ENCODE measurements at regions not wholly inside any gene's neighbourhood (a gene's known extent, or its start where the extent isn't known, plus 50 kb on each side); places are given as distances from the start of the nearest gene placed in this dataset.

DNA sequence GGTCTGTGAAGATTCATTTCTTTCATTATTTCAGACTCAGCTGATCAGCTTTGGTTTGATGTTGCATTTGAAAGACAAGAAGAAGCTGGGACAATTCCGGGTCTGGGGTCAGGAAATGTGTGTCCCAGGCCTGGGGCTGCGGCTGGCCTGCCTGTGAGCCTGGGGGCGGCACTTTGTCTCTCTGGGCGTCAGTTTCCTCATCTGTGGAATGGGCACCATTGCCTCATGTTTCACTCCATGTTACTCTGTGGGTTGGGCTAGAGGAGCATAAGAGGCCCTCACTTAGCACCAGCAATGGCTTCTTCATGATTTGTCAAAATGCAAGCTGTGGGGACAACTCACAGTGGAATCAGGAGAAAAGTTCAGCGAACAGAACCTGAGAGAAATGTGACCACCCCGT is 570.1 kb downstream of the VRK1 start:
- no peak for DNase-seq

DNA sequence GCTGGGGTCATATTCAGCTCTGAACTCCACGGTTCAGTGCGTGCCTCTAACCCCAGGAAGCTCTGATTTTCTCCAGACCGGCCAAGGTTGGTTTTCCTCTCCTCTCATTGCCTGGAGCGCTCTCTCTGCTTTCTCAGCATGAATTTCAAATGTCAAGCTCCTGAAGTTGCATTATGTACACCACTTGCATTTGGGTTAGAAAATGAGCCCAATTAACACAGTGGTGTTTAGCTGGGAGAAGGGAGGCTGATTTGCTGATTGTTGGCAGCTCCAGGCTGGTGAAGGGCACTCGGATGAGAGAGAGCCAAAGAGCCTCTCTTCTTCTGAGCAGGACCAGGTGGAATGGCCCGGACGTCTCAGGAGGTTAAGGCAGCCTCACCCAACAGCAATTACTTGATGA is 570.9 kb downstream of the VRK1 start:
- no peak for DNase-seq

DNA sequence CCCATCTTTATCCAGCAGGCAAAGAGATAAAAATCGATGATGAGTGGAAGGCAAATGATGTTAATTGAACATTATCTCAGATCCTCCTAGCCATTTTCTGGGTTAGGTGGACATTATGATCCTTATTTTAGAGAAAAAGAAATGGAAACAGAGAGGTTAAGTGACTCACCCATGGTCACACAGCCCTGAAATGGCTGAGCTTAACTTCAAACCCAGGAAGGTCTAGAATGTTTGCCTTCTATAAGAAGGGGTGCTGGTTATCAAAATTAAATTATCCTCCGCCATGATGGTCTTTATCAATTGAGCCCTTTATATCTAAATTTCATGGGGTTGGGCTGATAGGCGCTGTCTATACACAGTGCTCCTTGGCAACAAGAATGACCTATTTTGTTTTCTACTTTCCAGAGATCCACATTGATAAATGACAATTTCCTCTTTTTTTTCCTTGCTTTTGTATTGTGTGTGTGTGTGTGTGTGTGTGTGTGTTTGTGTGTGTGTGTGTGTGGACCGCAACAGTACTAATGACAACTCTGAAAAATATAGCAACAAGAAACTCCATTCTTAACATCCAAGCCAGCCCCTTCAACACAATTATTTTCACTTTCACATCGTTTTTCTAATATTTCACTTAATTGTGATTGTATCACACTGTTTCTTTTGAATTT is 571.9 kb downstream of the VRK1 start:
- no peak for DNase-seq

DNA sequence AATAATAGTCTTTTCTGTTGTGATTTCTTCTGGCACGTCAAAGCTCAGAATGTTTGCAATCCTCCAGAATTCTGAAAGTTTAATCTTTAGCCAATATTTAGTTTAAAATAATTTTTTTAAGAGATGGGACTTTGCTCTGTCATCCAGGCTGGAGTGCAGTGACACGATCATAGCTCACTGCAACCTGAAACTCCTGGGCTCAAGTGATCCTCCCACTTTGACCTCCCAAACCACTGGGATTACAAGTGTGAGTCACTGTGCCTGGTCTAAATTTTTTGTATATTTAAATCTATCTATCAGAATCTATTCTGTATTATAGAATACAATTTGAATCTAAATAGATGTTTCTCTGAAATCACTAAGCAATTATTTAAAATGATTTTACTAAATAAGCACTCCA is 572.7 kb downstream of the VRK1 start:
- no peak for DNase-seq

DNA sequence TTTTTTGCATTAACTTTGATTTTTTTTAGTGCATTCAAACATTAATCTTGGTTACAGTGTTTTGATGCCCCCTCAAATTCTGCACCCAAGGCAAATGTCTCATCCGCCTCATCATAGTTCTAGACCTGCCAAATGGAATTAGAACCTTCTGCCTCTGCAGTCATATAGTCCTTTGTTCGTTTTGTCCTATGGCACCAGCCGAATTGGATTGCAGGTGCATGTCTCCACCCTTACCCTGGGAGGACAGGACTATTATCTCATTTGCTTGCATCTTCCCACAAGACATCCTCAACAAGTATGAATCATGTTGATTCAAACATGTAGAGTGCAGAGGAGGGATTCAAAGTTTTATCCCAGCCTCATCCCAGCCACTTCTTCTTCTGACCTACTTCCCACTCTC is 579.1 kb downstream of the VRK1 start:
- no peak for DNase-seq

DNA sequence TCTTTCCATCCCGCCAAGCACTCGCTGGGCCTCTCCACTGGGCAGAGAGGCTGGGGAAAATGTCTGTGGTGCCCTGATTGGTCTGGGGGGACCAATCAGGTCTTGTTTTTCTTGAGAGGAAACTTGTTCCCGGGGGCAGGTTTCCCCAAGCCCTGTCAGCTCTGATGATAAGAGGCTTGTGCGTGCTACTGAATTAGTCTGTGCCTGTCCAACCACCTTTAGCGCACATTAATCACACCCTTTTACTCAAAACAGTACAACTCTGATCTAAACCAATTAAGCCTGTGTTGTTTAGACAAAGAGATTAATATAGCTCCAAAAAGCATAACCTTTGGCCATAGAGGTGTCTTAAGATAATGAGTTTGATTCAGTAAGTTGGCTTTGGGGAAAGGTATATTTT is 580.4 kb downstream of the VRK1 start:
- no peak for DNase-seq

DNA sequence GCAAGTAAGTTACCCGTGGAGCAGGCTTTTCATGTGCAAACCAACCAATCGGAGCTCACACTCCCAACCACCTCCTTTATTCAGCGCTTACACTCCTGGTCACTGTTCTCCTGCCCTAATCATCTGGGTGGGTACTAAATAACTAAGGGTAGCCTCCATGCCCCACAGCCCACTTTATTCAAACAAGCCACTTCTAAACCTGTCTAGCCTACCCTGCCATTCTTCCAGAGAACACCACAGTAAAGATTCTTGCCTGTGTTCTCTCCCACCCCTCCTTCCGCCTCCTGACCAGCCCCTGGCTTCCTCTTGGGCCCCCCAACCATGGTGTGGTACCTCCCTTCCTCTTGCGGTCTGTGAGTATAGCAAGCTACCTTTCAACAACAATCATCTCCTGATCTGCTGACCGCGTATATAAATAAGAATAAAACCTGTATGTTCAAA is 581.9 kb downstream of the VRK1 start:
- no peak for DNase-seq

DNA sequence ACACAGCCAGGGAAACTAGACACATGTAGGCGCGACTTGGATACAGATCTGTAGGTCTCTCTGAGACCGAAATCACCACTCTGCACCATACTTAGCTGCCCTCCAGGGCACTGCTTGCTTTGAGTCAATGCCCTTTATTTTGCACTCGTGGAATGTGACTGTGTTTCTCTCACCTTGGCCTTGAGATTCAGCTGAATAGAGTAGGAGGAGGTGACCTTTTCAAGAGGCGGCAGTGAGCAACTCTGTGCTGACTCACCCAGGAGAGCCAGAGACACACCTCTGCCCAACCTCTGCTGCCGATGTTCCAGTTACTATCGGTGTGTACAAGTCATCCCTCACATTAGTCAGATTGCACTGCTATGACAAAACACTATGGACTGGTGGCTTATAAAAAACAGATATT is 583.4 kb downstream of the VRK1 start:
- no peak for DNase-seq

DNA sequence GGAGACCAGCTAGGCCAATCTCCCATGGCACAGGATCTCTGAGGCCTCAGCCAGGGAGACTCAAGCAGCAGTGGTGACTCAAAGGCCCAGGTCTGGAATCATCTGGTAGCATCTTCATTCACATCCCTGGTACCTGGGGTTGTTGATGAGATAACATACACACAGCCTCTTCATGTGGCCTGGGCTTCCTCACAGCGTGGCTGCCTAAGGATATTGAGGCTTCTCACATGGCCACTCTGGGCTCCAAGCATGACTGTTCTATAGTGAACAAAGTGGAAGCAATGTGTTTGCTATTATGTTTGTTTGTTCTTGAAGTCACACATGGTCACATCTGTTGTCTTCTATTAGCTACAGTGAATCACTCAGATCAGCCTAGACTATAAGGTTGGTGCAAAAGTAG is 584.1 kb downstream of the VRK1 start:
- no peak for DNase-seq

DNA sequence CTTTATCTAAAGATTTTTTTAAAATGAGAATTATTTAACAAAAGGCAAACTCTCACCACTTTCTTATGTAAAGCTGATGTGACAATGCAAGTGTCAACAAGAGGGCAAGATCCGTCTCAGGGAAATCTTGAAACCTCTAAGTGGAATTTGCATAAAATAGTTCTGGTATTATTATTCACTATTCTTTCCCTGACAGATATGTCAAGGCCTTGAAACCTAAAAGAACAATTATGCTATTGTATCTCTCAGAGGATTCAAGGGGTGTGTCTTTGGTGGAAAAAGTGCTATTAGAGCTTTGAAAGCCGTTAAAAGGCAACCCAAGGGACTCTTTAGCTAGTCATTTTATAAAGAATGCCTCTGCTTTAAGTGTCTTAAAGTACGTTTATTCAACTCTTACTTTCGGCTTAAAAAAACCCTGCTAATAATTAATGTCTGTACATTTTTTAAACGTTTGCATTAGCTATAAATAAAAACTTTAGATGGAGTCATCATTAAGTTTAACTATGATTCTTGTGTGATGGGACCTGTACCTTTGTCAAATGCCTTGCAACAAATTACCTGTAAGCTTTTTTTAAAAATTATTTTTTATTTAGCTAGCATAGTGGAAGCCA is 585.5 kb downstream of the VRK1 start:
- no peak for DNase-seq

DNA sequence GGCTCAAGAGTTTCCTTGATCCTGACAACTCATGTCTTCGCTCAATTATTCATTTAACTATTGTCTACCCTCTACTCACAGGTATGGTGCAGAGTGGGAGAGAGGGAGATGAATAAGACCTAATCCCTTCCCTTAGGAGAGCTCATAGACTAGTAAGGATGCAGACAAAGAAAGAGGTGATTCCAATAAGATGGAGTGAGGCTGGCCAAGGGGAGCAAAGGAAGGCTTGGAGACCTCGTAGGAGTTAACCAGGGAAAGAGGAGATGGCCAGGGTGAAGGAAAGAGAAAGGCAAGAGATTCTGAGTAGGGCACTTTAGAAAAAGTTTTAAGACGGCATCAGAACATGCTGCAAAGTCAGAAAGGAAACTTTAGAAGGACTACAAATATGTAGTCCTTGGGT is 588.5 kb downstream of the VRK1 start:
- DNase-seq = no peak

DNA sequence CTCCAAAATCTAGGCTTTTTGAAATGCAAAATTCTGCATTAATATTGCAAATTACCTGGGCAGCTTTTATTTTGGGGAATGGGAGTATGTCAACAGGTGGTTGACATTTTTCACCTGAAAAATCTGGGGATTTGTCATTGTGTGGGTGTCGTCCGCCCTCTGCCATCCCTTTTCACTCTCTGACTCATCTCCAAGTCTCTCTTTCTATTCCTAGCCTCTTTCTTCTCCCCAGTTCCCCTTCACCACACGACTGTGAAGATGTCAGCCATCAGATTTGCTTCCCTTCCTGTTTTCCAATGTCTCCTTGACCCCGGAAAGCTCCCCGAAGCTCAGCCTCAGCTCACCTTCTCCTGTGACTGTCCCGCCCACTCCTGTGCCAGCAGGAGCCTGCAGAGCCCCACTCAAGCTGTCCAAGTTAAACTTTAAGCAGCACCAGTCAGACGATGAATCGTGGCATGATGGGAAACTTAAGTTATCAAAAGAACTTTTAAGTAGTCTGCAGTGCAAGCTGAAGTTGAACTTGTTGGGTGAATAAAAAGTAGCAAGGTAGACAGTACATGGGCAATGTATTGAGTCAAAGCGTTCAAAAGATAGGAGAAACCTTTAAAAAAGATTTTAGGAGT is 590.2 kb downstream of the VRK1 start:
- DNase-seq = no peak

DNA sequence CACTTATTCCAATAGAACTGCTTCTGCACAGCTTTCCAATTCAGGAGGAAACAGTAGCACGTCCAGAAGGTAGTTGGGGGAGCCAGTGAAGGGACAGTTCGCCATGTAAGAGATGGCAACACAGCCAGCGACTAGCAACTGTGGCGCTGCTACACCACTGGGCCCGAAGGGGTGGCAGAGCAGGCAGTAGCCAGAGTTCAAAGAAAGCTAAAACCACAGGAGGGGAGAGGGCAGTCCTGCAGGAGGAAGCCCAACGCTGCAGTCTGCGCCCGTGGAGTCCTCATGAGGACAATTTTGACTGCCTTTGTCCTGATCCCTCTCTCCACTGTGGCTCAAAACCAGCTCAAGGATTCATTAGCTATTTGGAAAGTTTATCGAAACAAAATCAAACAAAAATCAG is 591.2 kb downstream of the VRK1 start:
- no peak for DNase-seq

DNA sequence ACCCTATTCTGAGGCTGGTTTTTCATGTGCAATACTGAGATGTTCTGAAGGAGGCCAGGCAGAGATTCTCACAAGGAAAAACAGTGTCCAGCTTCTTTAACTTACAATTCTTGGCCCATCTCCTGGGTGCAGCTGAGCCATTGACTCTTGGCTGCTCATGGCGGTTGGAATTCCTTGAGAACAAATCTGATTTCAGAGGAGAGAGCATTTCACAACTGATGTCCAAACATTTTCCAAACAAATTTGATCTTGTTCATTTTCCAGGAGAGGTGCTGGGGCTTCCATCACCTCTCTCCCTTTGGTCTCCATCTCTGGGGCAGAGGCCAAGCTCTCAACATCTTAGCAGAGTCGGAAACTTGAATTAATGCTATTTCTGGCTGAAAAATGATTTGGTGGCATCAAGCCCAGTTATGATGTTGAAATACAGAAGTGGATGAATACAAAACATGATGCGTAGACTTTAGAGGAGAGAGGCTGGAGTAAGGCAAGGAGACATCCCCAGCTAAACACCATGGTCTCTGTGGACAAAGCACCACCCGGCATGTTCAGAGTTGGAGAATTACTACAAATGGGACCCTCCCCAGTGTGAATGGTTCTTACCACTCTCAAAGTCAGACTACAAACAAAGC is 593.0 kb downstream of the VRK1 start:
- no peak for DNase-seq

DNA sequence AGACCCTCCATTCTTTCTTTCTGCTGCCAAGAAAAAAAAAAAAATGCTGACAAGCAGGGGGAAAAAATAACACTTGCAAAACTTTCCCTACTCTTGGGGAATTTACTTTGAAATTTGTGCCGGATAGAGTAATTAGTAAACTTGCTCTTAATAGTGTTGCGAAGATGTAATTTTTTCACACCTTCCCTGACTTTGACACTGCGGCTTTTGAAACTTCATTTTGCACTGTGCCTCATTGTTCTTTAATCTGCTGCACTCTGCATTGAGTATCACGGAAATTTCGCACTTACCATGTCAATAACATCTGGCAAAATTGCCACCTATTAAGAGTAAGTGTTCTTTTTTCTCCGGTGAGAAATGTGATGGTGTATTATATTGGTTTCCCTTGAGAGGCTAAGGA is 596.1 kb downstream of the VRK1 start:
- no peak for DNase-seq

DNA sequence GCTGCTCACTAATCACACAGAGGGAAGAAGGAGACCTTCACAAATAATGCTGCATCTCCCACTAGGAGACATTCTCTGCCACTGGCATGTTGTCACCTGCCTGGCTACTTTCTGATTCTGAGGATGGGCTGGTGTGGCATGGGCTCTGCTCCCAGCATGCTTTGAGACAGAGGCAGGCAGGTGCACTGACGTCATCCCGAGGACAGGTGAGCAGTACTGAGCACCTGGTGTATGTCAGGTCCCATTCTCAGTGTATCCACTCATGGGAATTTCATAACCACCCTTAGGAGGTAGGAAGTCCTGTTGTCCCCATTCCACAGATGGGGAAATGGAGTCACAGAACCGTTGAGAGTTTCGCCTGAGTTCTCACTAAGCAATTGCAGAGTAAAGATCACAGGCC is 597.9 kb downstream of the VRK1 start:
- DNase-seq = no peak

DNA sequence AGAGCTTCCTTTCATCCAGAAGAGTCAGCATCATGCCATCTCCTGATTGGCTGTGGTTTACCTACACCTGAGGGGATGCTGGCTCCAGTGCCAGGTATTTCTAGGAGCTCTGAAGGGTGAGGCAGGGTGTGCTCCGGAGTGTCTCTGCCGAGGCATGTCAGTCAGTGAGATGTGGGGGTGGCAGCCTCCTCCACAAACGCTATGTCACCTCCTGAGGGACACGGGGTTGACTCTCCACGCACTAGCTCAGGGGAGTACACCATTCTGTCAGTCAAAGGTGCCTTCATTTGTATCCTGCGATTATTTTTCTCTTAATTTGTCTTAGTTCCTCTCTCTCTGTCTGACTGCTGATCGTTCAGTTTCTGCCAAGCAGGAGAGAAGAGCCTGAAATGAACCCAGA is 604.5 kb downstream of the VRK1 start:
- no peak for DNase-seq

DNA sequence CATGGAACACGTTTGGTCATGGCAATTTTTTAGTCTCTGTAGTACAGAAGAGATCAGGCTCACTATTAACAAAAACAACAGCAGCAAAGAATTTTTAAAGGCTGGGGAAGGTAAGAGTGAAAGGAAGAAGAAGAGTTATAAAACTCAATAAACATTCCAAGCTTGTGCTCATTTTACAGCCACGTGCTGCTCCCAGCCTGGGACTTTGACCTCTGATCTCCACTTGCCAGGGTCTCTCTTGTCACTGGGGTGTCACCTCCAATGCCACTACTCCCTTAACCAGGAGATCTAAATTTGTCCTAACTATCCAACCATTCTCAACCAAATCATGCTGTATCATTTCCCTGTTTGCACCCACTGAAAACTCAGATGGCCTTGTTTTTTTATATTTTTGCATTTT is 605.1 kb downstream of the VRK1 start:
- DNase-seq = no peak

DNA sequence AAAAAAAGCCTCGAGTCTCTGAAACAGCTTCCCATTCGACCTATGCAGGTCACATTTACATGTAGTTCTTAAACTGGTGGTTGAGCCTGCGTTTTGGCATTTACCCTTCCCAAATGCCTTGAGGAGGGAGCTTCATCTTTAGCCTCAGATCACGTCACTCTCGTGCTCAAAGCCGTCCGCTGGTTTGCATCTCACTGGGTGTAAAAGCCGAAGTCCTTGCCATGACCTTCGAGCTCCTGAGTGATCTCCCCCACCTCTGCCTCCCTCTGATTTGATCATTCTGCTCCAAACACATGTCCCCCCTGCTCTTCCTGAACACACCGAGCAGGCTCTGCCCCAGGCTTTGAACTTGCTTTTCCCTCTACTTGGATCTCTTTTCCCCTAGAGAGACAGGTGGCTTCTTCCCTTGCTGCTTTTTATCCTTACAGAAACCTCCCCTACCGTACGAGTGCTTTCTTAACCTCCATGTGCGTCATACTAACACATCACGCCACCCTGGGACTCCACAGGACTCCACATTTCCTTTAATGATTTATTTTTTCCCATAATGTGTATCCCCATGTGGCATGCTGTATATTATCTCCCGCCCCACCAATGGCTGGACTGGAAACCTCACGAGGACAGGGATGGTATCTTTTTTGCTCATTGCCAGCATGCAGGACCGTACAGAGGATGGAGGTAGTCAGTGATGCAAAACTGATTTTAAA is 610.7 kb downstream of the VRK1 start:
- no peak for DNase-seq

DNA sequence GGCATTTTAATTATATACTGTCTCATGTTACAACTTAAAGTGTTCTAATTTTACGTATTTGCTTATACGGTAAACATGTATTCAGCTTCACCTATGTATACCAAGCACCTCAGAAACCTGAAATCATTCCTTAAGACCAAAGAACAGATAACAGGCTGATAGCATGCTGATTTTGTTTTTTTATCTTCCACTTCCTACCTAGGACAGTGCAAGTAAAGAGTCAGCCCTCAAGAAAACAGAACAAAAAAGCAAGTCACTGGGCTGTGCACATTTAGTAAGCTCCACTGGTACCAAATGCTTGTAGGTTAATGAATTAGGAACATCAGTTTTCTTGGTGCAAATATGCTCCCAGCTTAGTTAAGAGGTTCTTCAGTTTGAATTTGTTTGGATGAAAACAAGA is 611.3 kb downstream of the VRK1 start:
- no peak for DNase-seq

DNA sequence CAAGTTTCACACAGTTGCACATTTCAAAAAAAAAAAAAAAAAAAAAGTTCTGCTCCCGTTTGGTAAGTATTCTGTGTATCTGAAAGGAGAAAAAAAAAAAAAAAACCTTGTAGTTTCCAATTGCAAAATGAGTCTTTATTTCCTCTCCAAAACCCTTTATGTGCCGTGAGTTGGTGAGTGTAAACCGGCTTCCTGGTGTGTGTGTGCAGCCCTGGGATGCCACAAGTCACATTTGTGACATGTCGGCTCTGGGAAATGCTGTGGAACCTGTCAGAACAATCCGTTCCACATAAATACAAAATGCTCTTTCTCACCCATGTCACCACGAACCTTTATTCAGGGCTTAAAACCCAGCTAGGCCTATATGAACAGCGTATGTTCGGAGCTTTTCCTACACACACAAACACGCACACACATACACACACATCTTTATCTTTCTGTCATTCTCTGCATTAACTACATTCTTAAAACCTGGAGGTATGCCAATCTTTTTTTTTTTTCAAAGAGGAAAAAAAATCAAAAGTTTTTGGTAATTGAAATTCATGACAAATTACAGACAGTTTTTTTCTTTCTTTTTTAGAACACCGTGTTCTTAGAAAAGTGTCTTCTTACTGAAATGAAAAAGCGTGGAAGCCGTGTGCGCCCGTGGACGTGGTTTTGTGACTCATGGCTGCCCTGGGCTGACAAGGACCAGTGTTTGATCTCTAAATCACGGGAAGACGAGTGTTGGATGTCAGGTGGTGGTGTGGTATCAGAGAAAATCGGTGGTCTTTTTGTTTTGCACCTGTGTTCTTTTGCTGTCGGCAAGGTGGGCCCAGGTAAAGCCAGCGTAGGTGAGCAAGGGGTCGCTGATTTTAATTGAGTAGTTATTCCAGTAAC is 612.0 kb downstream of the VRK1 start:
- no peak for DNase-seq
